HG03460 (cell line): ENCODE measurements at regions not wholly inside any gene's neighbourhood (a gene's known extent, or its start where the extent isn't known, plus 50 kb on each side); places are given as distances from the start of the nearest gene placed in this dataset.

Source experiments
- ATAC-seq: cut with Tn5 transposase; IDR thresholded peaks from one replicate; pipeline ENCODE4 v1.9.1; 2021; ENCODE audit not compliant: unreplicated experiment

GRCh38 chr2:183214680-183215079 is 90.4 kb downstream of the NUP35 start:
- peak; percentile 77 for ATAC-seq

- no peak for ATAC-seq
These were observed 91.7 kb downstream of the NUP35 start for GRCh38 chr2:183215917-183216316.

- ATAC-seq, result no peak
These were observed 95.6 kb downstream of the NUP35 start for GRCh38 chr2:183219888-183220287.

- no peak for ATAC-seq
These were observed 98.5 kb downstream of the NUP35 start for GRCh38 chr2:183222751-183223150.

GRCh38 chr2:183224948-183225347 is 100.7 kb downstream of the NUP35 start:
- no peak for ATAC-seq

GRCh38 chr2:183227176-183227575 is 102.9 kb downstream of the NUP35 start:
- no peak for ATAC-seq

- ATAC-seq, result no peak
These were observed 105.1 kb downstream of the NUP35 start for GRCh38 chr2:183229386-183229785.

GRCh38 chr2:183232161-183232865 is 108.1 kb downstream of the NUP35 start:
- ATAC-seq, result no peak

- no peak for ATAC-seq
These were observed 118.7 kb downstream of the NUP35 start for GRCh38 chr2:183242937-183243336.

GRCh38 chr2:183243758-183244157 is 119.5 kb downstream of the NUP35 start:
- no peak for ATAC-seq

- no peak for ATAC-seq
These were observed 120.1 kb downstream of the NUP35 start for GRCh38 chr2:183244300-183244844.

- ATAC-seq, result no peak
These were observed 124.8 kb downstream of the NUP35 start for GRCh38 chr2:183248866-183249567.

- no peak for ATAC-seq
These were observed 125.8 kb downstream of the NUP35 start for GRCh38 chr2:183250061-183250460.

- no peak for ATAC-seq
These were observed 126.2 kb downstream of the NUP35 start for GRCh38 chr2:183250472-183250871.

- ATAC-seq, result no peak
These were observed 129.3 kb downstream of the NUP35 start for GRCh38 chr2:183253441-183254130.

- no peak for ATAC-seq
These were observed 131.2 kb downstream of the NUP35 start for GRCh38 chr2:183255411-183255810.

GRCh38 chr2:183259921-183260320 is 135.7 kb downstream of the NUP35 start:
- no peak for ATAC-seq

- no peak for ATAC-seq
These were observed 136.3 kb downstream of the NUP35 start for GRCh38 chr2:183260527-183260926.

GRCh38 chr2:183264890-183265535 is 140.8 kb downstream of the NUP35 start:
- ATAC-seq, result no peak

GRCh38 chr2:183267148-183267827 is 143.0 kb downstream of the NUP35 start:
- ATAC-seq, result peak; percentile 64

GRCh38 chr2:183269956-183270355 is 145.7 kb downstream of the NUP35 start:
- ATAC-seq, result no peak
